Lower leg skin (tissue), 3 donors: ENCODE measurements at regions not wholly inside any gene's neighbourhood (a gene's known extent, or its start where the extent isn't known, plus 50 kb on each side); places are given as distances from the start of the nearest gene placed in this dataset.

ENCODE experiments used
- CTCF ChIP-seq, 3 donors: fragments of 450-650 bp; IDR thresholded peaks; one replicate each; pipeline ENCODE4 v1.5.1; 2016; ENCODE audit warnings: antibody characterized with exemption in 3 of 3, mild to moderate bottlenecking in 3 of 3, moderate library complexity in 2 of 3
- POLR2A ChIP-seq, 2 donors: fragments of 450-650 bp; IDR thresholded peaks; one replicate each; pipeline ENCODE4 v1.6.1; 2016 to 2017; ENCODE audit warnings: antibody characterized with exemption in 2 of 2, mild to moderate bottlenecking in 1 of 2, moderate library complexity in 1 of 2

GRCh38 chr1:72516264-72516663, 233.9 kb upstream of the NEGR1 start:
- no peak for TF ChIP-seq CTCF (IDR thresholded peaks at IDR 0.05)
- TF ChIP-seq POLR2A (IDR thresholded peaks at IDR 0.05) = no peak
